SK-N-SH (cell line): ENCODE measurements at regions not wholly inside any gene's neighbourhood (a gene's known extent, or its start where the extent isn't known, plus 50 kb on each side); places are given as distances from the start of the nearest gene placed in this dataset.

Experiments
- FOXJ3 ChIP-seq: sonication (generic); formaldehyde crosslinking; IDR thresholded peaks from 2 replicates; pipeline ENCODE4 v1.5.1; 2020; ENCODE audit warnings: mild to moderate bottlenecking, missing genetic modification reagents
- FOXM1 ChIP-seq: IDR thresholded peaks from 2 replicates; pipeline ENCODE4 v1.4.0; 2012; ENCODE audit warnings: low read depth, mild to moderate bottlenecking
- MAX ChIP-seq: IDR thresholded peaks from 2 replicates; pipeline ENCODE4 v1.4.0; 2012; ENCODE audit warnings: low read depth
- MEF2A ChIP-seq: IDR thresholded peaks from 2 replicates; pipeline ENCODE4 v1.4.0; 2012; ENCODE audit warnings: low read depth, borderline replicate concordance
- NRF1 ChIP-seq: IDR thresholded peaks from 2 replicates; pipeline ENCODE4 v1.6.1; 2012; ENCODE audit warnings: low read depth, mild to moderate bottlenecking, low read length
- POLR2AphosphoS5 ChIP-seq: IDR thresholded peaks from 2 replicates; pipeline ENCODE4 v1.6.1; 2012; ENCODE audit warnings: low read depth, low read length
- RAD21 ChIP-seq: IDR thresholded peaks from 2 replicates; pipeline ENCODE4 v1.6.1; 2012; ENCODE audit warnings: mild to moderate bottlenecking, low read length
- RCOR1 ChIP-seq: fragments of 150-350 bp; IDR thresholded peaks from 2 replicates; pipeline ENCODE4 v1.6.1; 2017; ENCODE audit warnings: antibody characterized with exemption, low read length
- SIN3A ChIP-seq: IDR thresholded peaks from 2 replicates; pipeline ENCODE4 v1.6.1; 2012; ENCODE audit warnings: low read depth, mild to moderate bottlenecking, low read length, moderate library complexity, borderline replicate concordance
- SMC3 ChIP-seq: IDR thresholded peaks from 2 replicates; pipeline ENCODE4 v1.6.1; 2012; ENCODE audit warnings: low read depth, low read length, improper control_type of control experiment
- YY1 ChIP-seq: IDR thresholded peaks from 2 replicates; pipeline ENCODE4 v1.4.0; 2012; ENCODE audit warnings: low read depth, mild to moderate bottlenecking
- TF ChIP-seq, protein P1 (sequence below): fragments of 200-600 bp; sonication (generic); IDR thresholded peaks from 2 replicates; pipeline ENCODE4 v1.6.1; 2017; ENCODE audit warnings: antibody characterized with exemption, mild to moderate bottlenecking, moderate library complexity
- TF ChIP-seq, protein P2 (sequence below): IDR thresholded peaks from 2 replicates; pipeline ENCODE4 v1.4.0; 2012; ENCODE audit warnings: low read depth, borderline replicate concordance

DNA sequence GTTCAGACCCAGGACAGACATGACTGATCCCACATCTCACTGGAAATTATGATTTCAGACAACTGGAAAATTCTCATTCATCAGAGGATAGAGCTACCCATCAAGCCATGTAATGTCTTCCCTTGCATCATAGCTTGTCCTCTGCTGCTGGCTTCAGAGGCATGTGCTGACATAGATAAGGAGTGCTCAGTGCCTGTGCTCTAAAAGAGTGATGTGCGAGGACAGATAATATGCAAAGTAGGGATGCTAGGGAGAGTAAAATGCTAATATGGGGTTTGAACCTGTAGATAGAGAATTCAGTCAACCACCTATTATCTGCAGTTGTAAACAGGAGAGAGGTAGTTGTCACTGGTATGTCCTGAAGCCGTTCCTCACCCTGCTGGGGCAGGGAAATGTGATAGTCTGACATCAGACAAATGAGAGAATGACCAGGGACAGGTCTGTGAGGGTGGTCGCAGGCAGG is 349.7 kb upstream of the CCL2 start:
- no peak for TF ChIP-seq YY1
- TF ChIP-seq SIN3A, result no peak
- TF ChIP-seq FOXM1, result no peak
- TF ChIP-seq MEF2A, result no peak
- TF ChIP-seq MAX, result no peak
- no peak for TF ChIP-seq RAD21
- TF ChIP-seq NRF1, result no peak
- TF ChIP-seq, protein P1, sequence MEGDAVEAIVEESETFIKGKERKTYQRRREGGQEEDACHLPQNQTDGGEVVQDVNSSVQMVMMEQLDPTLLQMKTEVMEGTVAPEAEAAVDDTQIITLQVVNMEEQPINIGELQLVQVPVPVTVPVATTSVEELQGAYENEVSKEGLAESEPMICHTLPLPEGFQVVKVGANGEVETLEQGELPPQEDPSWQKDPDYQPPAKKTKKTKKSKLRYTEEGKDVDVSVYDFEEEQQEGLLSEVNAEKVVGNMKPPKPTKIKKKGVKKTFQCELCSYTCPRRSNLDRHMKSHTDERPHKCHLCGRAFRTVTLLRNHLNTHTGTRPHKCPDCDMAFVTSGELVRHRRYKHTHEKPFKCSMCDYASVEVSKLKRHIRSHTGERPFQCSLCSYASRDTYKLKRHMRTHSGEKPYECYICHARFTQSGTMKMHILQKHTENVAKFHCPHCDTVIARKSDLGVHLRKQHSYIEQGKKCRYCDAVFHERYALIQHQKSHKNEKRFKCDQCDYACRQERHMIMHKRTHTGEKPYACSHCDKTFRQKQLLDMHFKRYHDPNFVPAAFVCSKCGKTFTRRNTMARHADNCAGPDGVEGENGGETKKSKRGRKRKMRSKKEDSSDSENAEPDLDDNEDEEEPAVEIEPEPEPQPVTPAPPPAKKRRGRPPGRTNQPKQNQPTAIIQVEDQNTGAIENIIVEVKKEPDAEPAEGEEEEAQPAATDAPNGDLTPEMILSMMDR, result no peak
- no peak for TF ChIP-seq FOXJ3 (CRISPR knock-in tag)
- TF ChIP-seq POLR2AphosphoS5, result no peak
- TF ChIP-seq, protein P2, sequence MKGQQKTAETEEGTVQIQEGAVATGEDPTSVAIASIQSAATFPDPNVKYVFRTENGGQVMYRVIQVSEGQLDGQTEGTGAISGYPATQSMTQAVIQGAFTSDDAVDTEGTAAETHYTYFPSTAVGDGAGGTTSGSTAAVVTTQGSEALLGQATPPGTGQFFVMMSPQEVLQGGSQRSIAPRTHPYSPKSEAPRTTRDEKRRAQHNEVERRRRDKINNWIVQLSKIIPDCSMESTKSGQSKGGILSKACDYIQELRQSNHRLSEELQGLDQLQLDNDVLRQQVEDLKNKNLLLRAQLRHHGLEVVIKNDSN, result no peak
- no peak for TF ChIP-seq RCOR1
- no peak for TF ChIP-seq SMC3
